CD4-positive, CD25-positive, alpha-beta regulatory T cell (primary cell): ENCODE measurements at regions not wholly inside any gene's neighbourhood (a gene's known extent, or its start where the extent isn't known, plus 50 kb on each side); places are given as distances from the start of the nearest gene placed in this dataset.
"Not testable (repeated sequence)": the region's sequence is repeated elsewhere in the genome, so short reads cannot be mapped to it uniquely, and the experiment has no call there.

Source experiments
- ATAC-seq, 2 donors: fragments of 150-1000 bp; cut with Tn5 transposase; one replicate each; pipeline ENCODE4 v1.10.0; 2021; ENCODE audit warnings: low read depth in 2 of 2, moderate number of reproducible peaks in 2 of 2, moderate library complexity in 1 of 2
- DNase-seq, 3 donors: peaks; one replicate each; pipeline versions ENCODE4 v3.0.0 to v3.0.0-alpha.2; 2012 to 2022; ENCODE audit warnings: mixed read lengths in 1 of 3
- H3K27ac ChIP-seq: one replicate; pipeline ENCODE4 v1.7.0; 2013; ENCODE audit warnings: mild to moderate bottlenecking, low read length; ENCODE audit not compliant: insufficient read depth, poor library complexity, severe bottlenecking
- H3K27me3 ChIP-seq: one replicate; pipeline ENCODE4 v1.7.0; 2013; ENCODE audit warnings: low read length; ENCODE audit not compliant: control insufficient read depth, insufficient read depth
- H3K36me3 ChIP-seq: one replicate; pipeline ENCODE4 v1.7.0; 2013; ENCODE audit warnings: mild to moderate bottlenecking, low read length, moderate library complexity; ENCODE audit not compliant: control insufficient read depth, insufficient read depth
- H3K4me1 ChIP-seq: 2 replicates; pipeline ENCODE4 v1.7.0; 2013; ENCODE audit warnings: mild to moderate bottlenecking, low read length; ENCODE audit not compliant: insufficient read depth, control insufficient read depth, poor library complexity, severe bottlenecking
- H3K4me3 ChIP-seq: one replicate; pipeline ENCODE4 v1.7.0; 2013; ENCODE audit warnings: low read depth, mild to moderate bottlenecking, low read length, moderate library complexity
- H3K9me3 ChIP-seq, 2 experiments: 1 replicate in 1 of 2; 2 replicates in 1 of 2; pipeline ENCODE4 v1.7.0; 2013; ENCODE audit warnings: low read length in 2 of 2, mild to moderate bottlenecking in 1 of 2, moderate library complexity in 1 of 2; ENCODE audit not compliant: control insufficient read depth in 2 of 2
- H3K27ac Mint-ChIP-seq, 3 donors: one replicate each; pipeline ENCODE4 v1.8.0; 2020 to 2022; ENCODE audit warnings: mild to moderate bottlenecking in 3 of 3, mixed read lengths in 3 of 3, moderate library complexity in 2 of 3
- H3K27me3 Mint-ChIP-seq: one replicate; pipeline ENCODE4 v1.8.0; 2022; ENCODE audit warnings: mild to moderate bottlenecking, mixed read lengths
- H3K36me3 Mint-ChIP-seq: one replicate; pipeline ENCODE4 v1.8.0; 2020; ENCODE audit warnings: mixed read lengths
- H3K4me1 Mint-ChIP-seq, 4 donors: one replicate each; pipeline ENCODE4 v1.8.0; 2020 to 2022; ENCODE audit warnings: mixed read lengths in 4 of 4, mild to moderate bottlenecking in 1 of 4
- H3K4me3 Mint-ChIP-seq, 4 donors: one replicate each; pipeline ENCODE4 v1.8.0; 2020 to 2022; ENCODE audit warnings: mild to moderate bottlenecking in 4 of 4, mixed read lengths in 4 of 4, moderate library complexity in 3 of 4
- H3K9me3 Mint-ChIP-seq, 7 donors: one replicate each; pipeline ENCODE4 v1.8.0; 2020 to 2022; ENCODE audit warnings: mixed read lengths in 7 of 7, mild to moderate bottlenecking in 3 of 7, moderate library complexity in 2 of 7

- H3K4me3 Mint-ChIP-seq, H3K9me3 ChIP-seq, H3K27me3 ChIP-seq, H3K4me1 ChIP-seq, ATAC-seq, H3K9me3 Mint-ChIP-seq, DNase-seq, H3K36me3 Mint-ChIP-seq, H3K27ac ChIP-seq, H3K36me3 ChIP-seq, H3K4me1 Mint-ChIP-seq, H3K4me3 ChIP-seq, H3K27me3 Mint-ChIP-seq, H3K27ac Mint-ChIP-seq: not testable (repeated sequence)
Observed at GRCh38 chr9:42370172-42370571, 186.7 kb downstream of the SPATA31A6 start.

- H3K9me3 Mint-ChIP-seq, H3K4me3 Mint-ChIP-seq, ATAC-seq, H3K4me1 Mint-ChIP-seq, H3K4me3 ChIP-seq, H3K27me3 ChIP-seq, H3K27ac Mint-ChIP-seq, H3K36me3 Mint-ChIP-seq, H3K36me3 ChIP-seq, H3K27ac ChIP-seq, H3K4me1 ChIP-seq, H3K27me3 Mint-ChIP-seq, DNase-seq, H3K9me3 ChIP-seq: not testable (repeated sequence)
Observed at GRCh38 chr9:42371417-42371816, 188.0 kb downstream of the SPATA31A6 start.

GRCh38 chr9:42377530-42378417 is 194.3 kb downstream of the SPATA31A6 start:
- not testable (repeated sequence) for ATAC-seq, H3K9me3 Mint-ChIP-seq, H3K36me3 ChIP-seq, H3K9me3 ChIP-seq, H3K4me3 Mint-ChIP-seq, H3K4me1 ChIP-seq, H3K27ac ChIP-seq, H3K27me3 ChIP-seq, H3K36me3 Mint-ChIP-seq, DNase-seq, H3K27ac Mint-ChIP-seq, H3K4me1 Mint-ChIP-seq, H3K27me3 Mint-ChIP-seq, H3K4me3 ChIP-seq

- H3K9me3 Mint-ChIP-seq: peaks cover 0 to 6% (median 0%) of the 10 kb centered on the region in 7 donors
- no peaks in the 10 kb centered on the region for H3K27me3 ChIP-seq
- ATAC-seq: no peak
Observed at GRCh38 chr9:42378418-42378815, 195.0 kb downstream of the SPATA31A6 start.

GRCh38 chr9:42379602-42380001 is 196.1 kb downstream of the SPATA31A6 start:
- H3K27ac Mint-ChIP-seq, H3K4me1 ChIP-seq, H3K36me3 Mint-ChIP-seq, ATAC-seq, H3K36me3 ChIP-seq, H3K4me3 ChIP-seq, H3K9me3 Mint-ChIP-seq, H3K27ac ChIP-seq, H3K9me3 ChIP-seq, DNase-seq, H3K27me3 ChIP-seq, H3K4me1 Mint-ChIP-seq, H3K4me3 Mint-ChIP-seq, H3K27me3 Mint-ChIP-seq: not testable (repeated sequence)

More at GRCh38 chr9:42378418-42378815, 195.0 kb downstream of the SPATA31A6 start:
- Mint-ChIP-seq H3K4me1 (no peaks in the 10 kb centered on the region), H3K36me3 (no peaks in the 10 kb centered on the region), H3K27me3 (no peaks in the 10 kb centered on the region), H3K27ac (no peak overlapping the region), H3K4me3 (no peak overlapping the region)
- DNase-seq: no peak
- Histone ChIP-seq H3K36me3 (no peaks in the 10 kb centered on the region), H3K4me1 (no peaks in the 10 kb centered on the region), H3K4me3 (no peak overlapping the region), H3K27ac (no peak overlapping the region), H3K9me3 (no peaks in the 10 kb centered on the region)

GRCh38 chr9:42384585-42384984 is 201.1 kb downstream of the SPATA31A6 start:
- not testable (repeated sequence) for H3K4me3 Mint-ChIP-seq, H3K36me3 Mint-ChIP-seq, H3K27me3 ChIP-seq, DNase-seq, H3K27ac ChIP-seq, H3K27ac Mint-ChIP-seq, H3K4me3 ChIP-seq, H3K9me3 ChIP-seq, H3K27me3 Mint-ChIP-seq, ATAC-seq, H3K36me3 ChIP-seq, H3K4me1 ChIP-seq, H3K9me3 Mint-ChIP-seq, H3K4me1 Mint-ChIP-seq

GRCh38 chr9:42385574-42386120 is 202.2 kb downstream of the SPATA31A6 start:
- H3K4me3 Mint-ChIP-seq, H3K36me3 Mint-ChIP-seq, H3K4me1 Mint-ChIP-seq: not testable (repeated sequence)

GRCh38 chr9:42386477-42386876 is 203.0 kb downstream of the SPATA31A6 start:
- DNase-seq (no peak), ATAC-seq (no peak)
- Mint-ChIP-seq H3K36me3 (no peaks in the 10 kb centered on the region), H3K4me3 (no peak overlapping the region), H3K4me1 (no peaks in the 10 kb centered on the region), H3K27ac (no peak overlapping the region), H3K27me3 (no peaks in the 10 kb centered on the region), H3K9me3 (peaks cover 0 to 2% (median 0%) of the 10 kb centered on the region in 7 donors)
- Histone ChIP-seq H3K4me1 (no peaks in the 10 kb centered on the region), H3K4me3 (no peak overlapping the region), H3K9me3 (no peaks in the 10 kb centered on the region), H3K27ac (no peak overlapping the region), H3K27me3 (no peaks in the 10 kb centered on the region), H3K36me3 (no peaks in the 10 kb centered on the region)

More at GRCh38 chr9:42385574-42386120, 202.2 kb downstream of the SPATA31A6 start:
- not testable (repeated sequence) for H3K36me3 ChIP-seq, ATAC-seq, H3K4me1 ChIP-seq, DNase-seq, H3K27ac Mint-ChIP-seq, H3K27ac ChIP-seq, H3K27me3 Mint-ChIP-seq, H3K27me3 ChIP-seq, H3K4me3 ChIP-seq, H3K9me3 ChIP-seq, H3K9me3 Mint-ChIP-seq
